K562 (cell line): ENCODE measurements at regions not wholly inside any gene's neighbourhood (a gene's known extent, or its start where the extent isn't known, plus 50 kb on each side); places are given as distances from the start of the nearest gene placed in this dataset.
A peak's percentile ranks its signal among the peaks of the same experiment; 100 is the strongest.

Source experiments
- ATAC-seq: fragments of 200-7000 bp; cut with Tn5 transposase; 3 replicates; pipeline ENCODE4 v1.9.1; 2020; ENCODE audit warnings: moderate library complexity
- BruUV-seq: library from RNA; stranded (reverse); fragments of 400-500 nt; replicated peaks from 2 replicates; lab custom pipeline; 2021; lab: Mats Ljungman, UMichigan
- CTCF ChIA-PET: fragments of 300-600 bp; formaldehyde crosslinking; extraction: SDS; loops from one replicate; lab custom pipeline; 2021; ENCODE audit warnings: low intra/inter-chr PET ratio; lab: Yijun Ruan, JAX
- POLR2A ChIA-PET: fragments of 300-600, 350-650 bp; sonication (Branson Sonifier 250); formaldehyde crosslinking; extraction: SDS; loops from one replicate; lab custom pipeline; 2021; ENCODE audit warnings: antibody characterized with exemption, inconsistent platforms; lab: Yijun Ruan, JAX
- DNase-seq, 4 experiments: peaks; one replicate each; pipeline versions ENCODE4 v3.0.0 to v3.0.0-alpha.2; 2011 to 2018; ENCODE audit warnings: low spot score in 3 of 4, mixed read lengths in 3 of 4; ENCODE audit errors: extremely low read depth in 1 of 4
- FAIRE-seq: peaks from 2 replicates; lab custom pipeline; 2011; peaks lifted over from hg19 to GRCh38; lab: Jason Lieb, UNC
- H2AFZ ChIP-seq: 2 replicates; pipeline ENCODE4 v1.6.0; 2011; ENCODE audit warnings: low read depth, low read length, control low read depth, inconsistent platforms
- H3K27ac ChIP-seq: fragments of 200-600 bp; 3 replicates; pipeline ENCODE4 v1.8.0; 2011; ENCODE audit warnings: low read depth, mild to moderate bottlenecking, control low read depth, inconsistent platforms, low read length, moderate library complexity, mixed read lengths; ENCODE audit errors: extremely low read depth
- H3K27me3 ChIP-seq, 2 experiments: fragments of 300-600 bp in 1 of 2; 2 replicates in 1 of 2; 3 replicates in 1 of 2; pipeline versions ENCODE4 v1.6.0 to v1.8.0; 2011; ENCODE audit warnings: inconsistent platforms in 2 of 2, low read length in 2 of 2, mild to moderate bottlenecking in 1 of 2, mixed read lengths in 1 of 2, moderate library complexity in 1 of 2; ENCODE audit not compliant: control insufficient read depth in 2 of 2, insufficient read depth in 2 of 2
- H3K36me3 ChIP-seq: fragments of 300-600 bp; 3 replicates; pipeline ENCODE4 v1.8.0; 2011; ENCODE audit warnings: mild to moderate bottlenecking, low read length, inconsistent platforms; ENCODE audit not compliant: control insufficient read depth, insufficient read depth
- H3K4me1 ChIP-seq, 2 experiments: fragments of 200-600 bp in 1 of 2; replicated peaks in 1 of 2; 2 replicates in 1 of 2; 3 replicates in 1 of 2; pipeline versions ENCODE4 v1.5.1 to v1.8.0; 2011; ENCODE audit warnings: inconsistent platforms in 2 of 2, low read length in 2 of 2, mild to moderate bottlenecking in 1 of 2, mixed read lengths in 1 of 2, moderate library complexity in 1 of 2; ENCODE audit not compliant: control insufficient read depth in 2 of 2, insufficient read depth in 2 of 2
- H3K4me2 ChIP-seq: 2 replicates; pipeline ENCODE4 v1.6.1; 2011; ENCODE audit warnings: low read length, control low read depth, inconsistent platforms, mixed read lengths; ENCODE audit not compliant: insufficient read depth
- H3K4me3 ChIP-seq: fragments of 200-600 bp; sonication (generic), shearing (Covaris generic); 2 replicates; pipeline ENCODE4 v1.5.1; 2016; ENCODE audit warnings: control low read depth, inconsistent platforms
- H3K79me2 ChIP-seq: fragments of 200-600 bp; 3 replicates; pipeline ENCODE4 v1.8.0; 2011; ENCODE audit warnings: low read length, inconsistent platforms; ENCODE audit not compliant: control insufficient read depth, insufficient read depth
- H3K9ac ChIP-seq, 2 experiments: 2 replicates each; pipeline versions ENCODE4 v1.6.0 to v1.6.1; 2011; ENCODE audit warnings: low read depth in 2 of 2, low read length in 2 of 2, control low read depth in 1 of 2, inconsistent platforms in 1 of 2, mild to moderate bottlenecking in 1 of 2, mixed read lengths in 1 of 2; ENCODE audit not compliant: insufficient read depth in 1 of 2
- H3K9me1 ChIP-seq: one replicate; pipeline ENCODE4 v1.6.0; 2011; ENCODE audit warnings: inconsistent platforms, mild to moderate bottlenecking, low read length, moderate library complexity; ENCODE audit not compliant: control insufficient read depth, insufficient read depth
- H3K9me3 ChIP-seq: replicated peaks from 2 replicates; pipeline ENCODE4 v1.5.1; 2011; ENCODE audit warnings: low read depth, low read length, inconsistent platforms; ENCODE audit not compliant: control insufficient read depth, insufficient read depth
- H4K20me1 ChIP-seq: replicated peaks from 2 replicates; pipeline ENCODE4 v1.6.1; 2011; ENCODE audit warnings: low read length, inconsistent platforms, mixed read lengths; ENCODE audit not compliant: control insufficient read depth, insufficient read depth
- CBFA2T2 ChIP-seq: fragments of 450-650 bp; conservative IDR thresholded peaks from 2 replicates; pipeline ENCODE4 v1.6.1; 2017; ENCODE audit warnings: mild to moderate bottlenecking
- CBFA2T3 ChIP-seq: fragments of 450-650 bp; IDR thresholded peaks from 2 replicates; pipeline ENCODE4 v1.6.1; 2017
- CTCFL ChIP-seq: IDR thresholded peaks from 2 replicates; pipeline ENCODE4 v1.6.1; 2011; ENCODE audit warnings: borderline replicate concordance, low read depth, mild to moderate bottlenecking, moderate library complexity, low read length; ENCODE audit not compliant: insufficient read depth, poor library complexity, severe bottlenecking
- FOXJ2 ChIP-seq: fragments of 200-800 bp; sonication (Bioruptor generic); IDR thresholded peaks from 2 replicates; pipeline ENCODE4 v1.6.1; 2016; ENCODE audit warnings: missing genetic modification characterization, missing compliant biosample characterization
- NFIC ChIP-seq: fragments of 450-650 bp; IDR thresholded peaks from 2 replicates; pipeline ENCODE4 v1.6.1; 2017; ENCODE audit warnings: mild to moderate bottlenecking, inconsistent platforms
- PRPF4 ChIP-seq: fragments of 200-400 bp; formaldehyde crosslinking; IDR thresholded peaks from one replicate; pipeline ENCODE4 v1.6.1; 2017; ENCODE audit warnings: low read length, low read depth, mild to moderate bottlenecking; ENCODE audit not compliant: insufficient read depth, poor library complexity, severe bottlenecking
- RBM39 ChIP-seq: fragments of 200-400 bp; formaldehyde crosslinking; optimal IDR thresholded peaks from 2 replicates; pipeline ENCODE3; 2018; ENCODE audit warnings: low read depth, low read length
- RUNX1 ChIP-seq: sonication (generic); IDR thresholded peaks from 2 replicates; pipeline ENCODE4 v1.6.1; 2016; ENCODE audit warnings: antibody characterized with exemption, low read depth
- SOX6 ChIP-seq: fragments of 450-650 bp; IDR thresholded peaks from 2 replicates; pipeline ENCODE4 v1.6.1; 2014; ENCODE audit warnings: mild to moderate bottlenecking
- ZBED1 ChIP-seq: IDR thresholded peaks from 2 replicates; pipeline ENCODE4 v1.6.1; 2014
- ZC3H11A ChIP-seq: IDR thresholded peaks from 2 replicates; pipeline ENCODE4 v1.6.1; 2012; ENCODE audit warnings: low read depth, low read length, improper control_type of control experiment
- ZFP1 ChIP-seq: fragments of 450-650 bp; formaldehyde crosslinking; IDR thresholded peaks from 2 replicates; pipeline ENCODE4 v1.4.0; 2020; ENCODE audit warnings: mild to moderate bottlenecking, mixed read lengths
- ZFPM2 ChIP-seq: fragments of 250-450 bp; sonication (Bioruptor Pico); IDR thresholded peaks from 2 replicates; pipeline ENCODE4 v1.5.1; 2022; ENCODE audit warnings: mild to moderate bottlenecking
- ZKSCAN1 ChIP-seq: fragments of 150-350 bp; IDR thresholded peaks from 2 replicates; pipeline ENCODE4 v1.6.1; 2016; ENCODE audit warnings: low read depth, low read length
- ZNF280A ChIP-seq: fragments of 450-650 bp; IDR thresholded peaks from 2 replicates; pipeline ENCODE4 v1.6.1; 2018; ENCODE audit warnings: mild to moderate bottlenecking, low read depth; ENCODE audit not compliant: partially characterized antibody
- ZNF764 ChIP-seq: fragments of 250-450 bp; sonication (Bioruptor Pico); IDR thresholded peaks from 2 replicates; pipeline ENCODE4 v1.4.0; 2020; ENCODE audit warnings: low read depth, mild to moderate bottlenecking, moderate library complexity
- ZNF766 ChIP-seq: fragments of 200-800 bp; sonication (Bioruptor generic); conservative IDR thresholded peaks from 2 replicates; pipeline ENCODE4 v1.6.1; 2016; ENCODE audit warnings: missing genetic modification characterization, missing compliant biosample characterization
- WGBS: fragments of 100-300 bp; shearing (Covaris generic); methylation state at CpG from one replicate; pipeline ENCODE4 v1.1.6; 2016; ENCODE audit warnings: low coverage, mixed read lengths; ENCODE audit not compliant: insufficient coverage; ENCODE audit errors: missing lambda C conversion rate; 5-methylcytosine and 5-hydroxymethylcytosine counted together
- in situ Hi-C: fragments of 300-500 bp; cut with MboI; formaldehyde crosslinking; loops from 4 replicates; pipeline ENCODE4 v1.15.0; 2018; ENCODE audit warnings: inconsistent platforms, mixed read lengths
- intact Hi-C: fragments of 100-400 bp; cut with micrococcal nuclease; formaldehyde crosslinking; loops from 2 replicates; pipeline ENCODE4 v1.14.2; 2022

GRCh38 chr15:87631775-87632174 is 624.8 kb downstream of the NTRK3 start:
- POLR2A ChIA-PET = interaction anchor here (0.8 kb wide), 1 partner anchor 12 kb away, joined by 3 read pairs; no protein-coding TSS in a partner anchor
- in situ Hi-C loops = no loop called here
- TF ChIP-seq ZKSCAN1 = 0 out of 2 replicates have a peak, but pooled peaks have one; percentile 52
- no peak for TF ChIP-seq ZC3H11A
- TF ChIP-seq ZFPM2 (CRISPR knock-in tag) = no peak
- TF ChIP-seq CBFA2T2 = 0 out of 2 replicates have a peak, but pooled peaks have one; percentile 8
- no peak for TF ChIP-seq CTCFL
- TF ChIP-seq PRPF4 = no peak
- TF ChIP-seq SOX6 = peak; percentile 81
- no peak for TF ChIP-seq ZBED1
- no peak for TF ChIP-seq ZFP1 (CRISPR knock-in tag)
- TF ChIP-seq ZNF280A = no peak
- no peak for TF ChIP-seq ZNF764
- TF ChIP-seq FOXJ2 (tag) = 0 out of 2 replicates have a peak, but pooled peaks have one; percentile 31
- TF ChIP-seq RUNX1 = no peak
- TF ChIP-seq RBM39 = no peak
- no peak for TF ChIP-seq ZNF766
- TF ChIP-seq CBFA2T3 = peak; percentile 44; the same call in 1 of the 2 replicates
- peak; percentile 91 for TF ChIP-seq NFIC

More at GRCh38 chr15:87631775-87632174, 624.8 kb downstream of the NTRK3 start:
- peak; percentile 37 to 71 (median 44) for DNase-seq
- H3K4me2 ChIP-seq = no peak overlapping the region
- peak; percentile 68 for ATAC-seq
- no peak overlapping the region for H3K4me3 ChIP-seq
- no peak overlapping the region for H3K9ac ChIP-seq
- peaks cover 15% of the 10 kb centered on the region for H4K20me1 ChIP-seq
- intact Hi-C loops = no loop called here
- FAIRE-seq = peak; percentile 23
- H3K4me1 ChIP-seq = peaks cover 12 to 34% of the 10 kb centered on the region in 2 experiments
- WGBS = 0% methylated on average over 2 of the region's 2 CpGs
- H2AFZ ChIP-seq = 0 out of 2 replicates have a peak overlapping the region, but pooled peaks have one; percentile 16
- BruUV-seq = no TSS peak
- CTCF ChIA-PET = no interaction called here
- H3K9me1 ChIP-seq = no peaks in the 10 kb centered on the region
- peaks cover 14% of the 10 kb centered on the region for H3K79me2 ChIP-seq
- no peaks in the 10 kb centered on the region for H3K9me3 ChIP-seq
- peaks cover 11% of the 10 kb centered on the region; the same call in 1 of the 3 replicates for H3K36me3 ChIP-seq
- H3K27ac ChIP-seq = peak overlapping the region; percentile 31; the same call in 1 of the 3 replicates
- H3K27me3 ChIP-seq = no peaks in the 10 kb centered on the region
